Adrenal gland (tissue), 5 donors: ENCODE measurements at regions not wholly inside any gene's neighbourhood (a gene's known extent, or its start where the extent isn't known, plus 50 kb on each side); places are given as distances from the start of the nearest gene placed in this dataset.

ENCODE experiments used
- CTCF ChIP-seq, 6 experiments: fragments of 450-650 bp in 4 of 6; fragments of 200-600 bp in 2 of 6; sonication (generic) in 1 of 6; IDR thresholded peaks; 1 replicate in 5 of 6; 2 replicates in 1 of 6; pipeline versions ENCODE4 v1.5.1 to v1.8.0; 2016 to 2021; ENCODE audit warnings: antibody characterized with exemption in 6 of 6, mild to moderate bottlenecking in 2 of 6, moderate library complexity in 1 of 6
- POLR2A ChIP-seq, 2 donors: fragments of 450-650 bp; IDR thresholded peaks; one replicate each; pipeline ENCODE4 v1.6.1; 2017; ENCODE audit warnings: antibody characterized with exemption in 2 of 2, mild to moderate bottlenecking in 2 of 2, moderate library complexity in 1 of 2
- donor health status: DM: no; HTN: no; CAD: no.

DNA sequence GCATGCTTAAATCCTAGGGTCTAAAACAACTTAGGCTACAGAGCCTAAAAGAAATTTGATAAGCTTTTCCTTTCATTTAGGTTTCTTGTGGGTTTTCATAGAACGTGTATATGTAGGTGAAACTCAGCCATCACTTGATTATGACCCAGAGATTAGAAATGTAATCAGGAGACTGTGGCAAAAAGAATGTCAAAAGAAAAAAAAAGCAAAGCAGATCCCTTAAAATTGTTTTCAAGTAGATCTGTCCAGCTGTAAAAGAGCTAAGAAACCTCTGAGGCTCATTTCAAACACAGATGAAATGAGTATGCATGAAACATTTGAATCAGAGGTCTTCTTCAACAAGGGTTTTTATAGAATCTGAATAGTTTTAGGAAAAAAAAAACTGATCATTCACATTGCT is 341.3 kb upstream of the PRDM1 start:
- TF ChIP-seq CTCF (IDR thresholded peaks at IDR 0.05): no peak
- no peak for TF ChIP-seq POLR2A (IDR thresholded peaks at IDR 0.05)
